Astrocyte (in vitro differentiated cells and primary cell): ENCODE measurements at regions not wholly inside any gene's neighbourhood (a gene's known extent, or its start where the extent isn't known, plus 50 kb on each side); places are given as distances from the start of the nearest gene placed in this dataset.

Source experiments
- DNase-seq: peaks from one replicate; pipeline ENCODE4 v3.0.0-alpha.2; 2010; ENCODE audit warnings: low read depth
- FAIRE-seq: peaks from 2 replicates; lab custom pipeline; 2011; peaks lifted over from hg19 to GRCh38; lab: Jason Lieb, UNC
- H2AFZ ChIP-seq: 2 replicates; pipeline ENCODE4 v1.6.0; 2012; ENCODE audit warnings: low read depth, low read length, inconsistent platforms
- H3K27ac ChIP-seq: 2 replicates; pipeline ENCODE4 v1.5.1; 2011; ENCODE audit warnings: low read depth, low read length, inconsistent platforms
- H3K27me3 ChIP-seq: 2 replicates; pipeline ENCODE4 v1.6.0; 2011; ENCODE audit warnings: low read length, inconsistent platforms; ENCODE audit not compliant: insufficient read depth
- H3K36me3 ChIP-seq: 2 replicates; pipeline ENCODE4 v1.5.1; 2011; ENCODE audit warnings: low read length, inconsistent platforms; ENCODE audit not compliant: insufficient read depth
- H3K4me1 ChIP-seq: 2 replicates; pipeline ENCODE4 v1.5.1; 2011; ENCODE audit warnings: low read length, inconsistent platforms; ENCODE audit not compliant: insufficient read depth
- H3K4me2 ChIP-seq: 2 replicates; pipeline ENCODE4 v1.6.0; 2012; ENCODE audit warnings: low read length, inconsistent platforms
- H3K4me3 ChIP-seq: 2 replicates; pipeline ENCODE4 v1.5.1; 2011; ENCODE audit warnings: low read depth, mild to moderate bottlenecking, low read length, inconsistent platforms; ENCODE audit not compliant: insufficient read depth
- H3K79me2 ChIP-seq: 2 replicates; pipeline ENCODE4 v1.6.0; 2012; ENCODE audit warnings: mild to moderate bottlenecking, low read length, inconsistent platforms; ENCODE audit not compliant: insufficient read depth
- H3K9ac ChIP-seq: 2 replicates; pipeline ENCODE4 v1.6.0; 2012; ENCODE audit warnings: mild to moderate bottlenecking, low read length, inconsistent platforms
- H3K9me3 ChIP-seq: 2 replicates; pipeline ENCODE4 v1.5.1; 2012; ENCODE audit warnings: low read depth, mild to moderate bottlenecking, low read length, inconsistent platforms; ENCODE audit not compliant: insufficient read depth
- H4K20me1 ChIP-seq: 2 replicates; pipeline ENCODE4 v1.6.0; 2012; ENCODE audit warnings: low read length, inconsistent platforms; ENCODE audit not compliant: insufficient read depth
- H3K27ac Mint-ChIP-seq: one replicate; pipeline ENCODE4 v1.8.0; 2021; ENCODE audit warnings: mild to moderate bottlenecking, mixed read lengths; ENCODE audit not compliant: unreplicated experiment
- H3K27me3 Mint-ChIP-seq: one replicate; pipeline ENCODE4 v1.8.0; 2021; ENCODE audit warnings: low read depth, mixed read lengths; ENCODE audit not compliant: unreplicated experiment
- H3K36me3 Mint-ChIP-seq: one replicate; pipeline ENCODE4 v1.8.0; 2021; ENCODE audit warnings: low read depth, mixed read lengths; ENCODE audit not compliant: unreplicated experiment
- H3K4me1 Mint-ChIP-seq: one replicate; pipeline ENCODE4 v1.8.0; 2021; ENCODE audit warnings: low read depth, mixed read lengths; ENCODE audit not compliant: unreplicated experiment
- H3K4me3 Mint-ChIP-seq: one replicate; pipeline ENCODE4 v1.8.0; 2021; ENCODE audit warnings: mild to moderate bottlenecking, moderate library complexity, mixed read lengths; ENCODE audit not compliant: unreplicated experiment
- H3K9me3 Mint-ChIP-seq: one replicate; pipeline ENCODE4 v1.8.0; 2021; ENCODE audit warnings: mild to moderate bottlenecking, mixed read lengths; ENCODE audit not compliant: unreplicated experiment
- EZH2 ChIP-seq: IDR thresholded peaks from 2 replicates; pipeline ENCODE4 v1.6.1; 2012; ENCODE audit warnings: mild to moderate bottlenecking, low read length, inconsistent platforms; ENCODE audit not compliant: insufficient read depth
- TF ChIP-seq, protein P1 (sequence below): IDR thresholded peaks from 2 replicates; pipeline ENCODE4 v1.5.1; 2011; ENCODE audit warnings: low read depth, mild to moderate bottlenecking, inconsistent platforms, low read length, moderate library complexity; ENCODE audit not compliant: insufficient read depth

DNA sequence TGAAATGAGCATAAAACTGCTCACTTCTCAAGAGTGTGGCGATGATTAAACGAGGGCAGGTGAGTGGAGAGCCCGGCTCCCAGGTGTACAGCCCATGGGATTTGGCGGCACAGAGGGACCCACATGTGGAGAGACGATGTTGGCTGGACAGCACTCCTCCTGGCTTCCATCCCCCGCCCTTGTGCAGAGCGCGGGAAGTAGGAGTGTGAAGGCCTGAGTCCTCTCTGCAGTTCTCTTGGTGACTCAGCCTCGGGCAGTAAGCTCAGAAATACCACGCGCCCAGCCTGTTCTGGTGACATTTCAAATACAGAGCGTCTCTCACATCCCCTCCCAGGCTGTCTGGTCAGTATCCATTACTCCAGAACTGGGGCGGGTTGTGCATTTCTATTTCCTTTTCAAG is 94.2 kb upstream of the SRSF6 start:
- Histone ChIP-seq H2AFZ (no peak overlapping the region), H4K20me1 (no peaks in the 10 kb centered on the region), H3K9ac (no peak overlapping the region), H3K36me3 (no peaks in the 10 kb centered on the region), H3K79me2 (no peaks in the 10 kb centered on the region), H3K4me2 (no peak overlapping the region), H3K4me3 (no peak overlapping the region), H3K4me1 (no peaks in the 10 kb centered on the region), H3K27me3 (no peaks in the 10 kb centered on the region), H3K27ac (no peak overlapping the region), H3K9me3 (no peaks in the 10 kb centered on the region)
- FAIRE-seq (no peak), DNase-seq (no peak)
- H3K27ac Mint-ChIP-seq = no peak overlapping the region
- TF ChIP-seq, protein P1, sequence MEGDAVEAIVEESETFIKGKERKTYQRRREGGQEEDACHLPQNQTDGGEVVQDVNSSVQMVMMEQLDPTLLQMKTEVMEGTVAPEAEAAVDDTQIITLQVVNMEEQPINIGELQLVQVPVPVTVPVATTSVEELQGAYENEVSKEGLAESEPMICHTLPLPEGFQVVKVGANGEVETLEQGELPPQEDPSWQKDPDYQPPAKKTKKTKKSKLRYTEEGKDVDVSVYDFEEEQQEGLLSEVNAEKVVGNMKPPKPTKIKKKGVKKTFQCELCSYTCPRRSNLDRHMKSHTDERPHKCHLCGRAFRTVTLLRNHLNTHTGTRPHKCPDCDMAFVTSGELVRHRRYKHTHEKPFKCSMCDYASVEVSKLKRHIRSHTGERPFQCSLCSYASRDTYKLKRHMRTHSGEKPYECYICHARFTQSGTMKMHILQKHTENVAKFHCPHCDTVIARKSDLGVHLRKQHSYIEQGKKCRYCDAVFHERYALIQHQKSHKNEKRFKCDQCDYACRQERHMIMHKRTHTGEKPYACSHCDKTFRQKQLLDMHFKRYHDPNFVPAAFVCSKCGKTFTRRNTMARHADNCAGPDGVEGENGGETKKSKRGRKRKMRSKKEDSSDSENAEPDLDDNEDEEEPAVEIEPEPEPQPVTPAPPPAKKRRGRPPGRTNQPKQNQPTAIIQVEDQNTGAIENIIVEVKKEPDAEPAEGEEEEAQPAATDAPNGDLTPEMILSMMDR = no peak
- TF ChIP-seq EZH2 = no peak
- H3K4me1 Mint-ChIP-seq = no peaks in the 10 kb centered on the region
- H3K9me3 Mint-ChIP-seq = peaks cover 17% of the 10 kb centered on the region
- no peaks in the 10 kb centered on the region for H3K27me3 Mint-ChIP-seq
- no peak overlapping the region for H3K4me3 Mint-ChIP-seq
- no peaks in the 10 kb centered on the region for H3K36me3 Mint-ChIP-seq

DNA sequence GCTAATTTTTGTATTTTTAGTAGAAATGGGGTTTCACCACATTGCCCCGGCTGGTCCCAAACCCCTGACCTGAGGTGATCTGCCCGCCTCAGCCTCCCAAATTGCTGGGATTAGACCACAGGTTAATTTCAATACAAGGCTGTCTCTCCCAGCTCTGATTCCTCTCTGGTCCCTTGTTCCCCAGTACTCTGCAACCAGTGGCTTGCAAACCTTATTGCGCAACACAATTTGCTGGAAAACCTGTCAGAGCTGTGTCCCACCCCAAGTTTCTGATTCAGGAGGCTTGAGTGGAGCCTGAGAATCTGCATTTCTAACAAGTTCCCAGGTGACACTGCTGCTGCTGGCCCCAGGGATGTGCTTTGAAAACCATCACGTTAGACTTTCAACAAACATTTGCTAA is 96.2 kb upstream of the SRSF6 start:
- DNase-seq (no peak), FAIRE-seq (no peak)
- Histone ChIP-seq H3K9me3 (no peaks in the 10 kb centered on the region), H3K4me1 (no peaks in the 10 kb centered on the region), H3K4me3 (no peak overlapping the region), H3K4me2 (no peak overlapping the region), H3K27me3 (no peaks in the 10 kb centered on the region), H4K20me1 (no peaks in the 10 kb centered on the region), H3K9ac (no peak overlapping the region), H3K27ac (no peak overlapping the region), H3K36me3 (no peaks in the 10 kb centered on the region), H2AFZ (no peak overlapping the region), H3K79me2 (no peaks in the 10 kb centered on the region)
- Mint-ChIP-seq H3K36me3 (no peaks in the 10 kb centered on the region), H3K4me1 (no peaks in the 10 kb centered on the region), H3K9me3 (peaks cover 20% of the 10 kb centered on the region), H3K27me3 (no peaks in the 10 kb centered on the region), H3K4me3 (no peak overlapping the region), H3K27ac (no peak overlapping the region)
- TF ChIP-seq EZH2 = no peak
- TF ChIP-seq, protein P1 = no peak

DNA sequence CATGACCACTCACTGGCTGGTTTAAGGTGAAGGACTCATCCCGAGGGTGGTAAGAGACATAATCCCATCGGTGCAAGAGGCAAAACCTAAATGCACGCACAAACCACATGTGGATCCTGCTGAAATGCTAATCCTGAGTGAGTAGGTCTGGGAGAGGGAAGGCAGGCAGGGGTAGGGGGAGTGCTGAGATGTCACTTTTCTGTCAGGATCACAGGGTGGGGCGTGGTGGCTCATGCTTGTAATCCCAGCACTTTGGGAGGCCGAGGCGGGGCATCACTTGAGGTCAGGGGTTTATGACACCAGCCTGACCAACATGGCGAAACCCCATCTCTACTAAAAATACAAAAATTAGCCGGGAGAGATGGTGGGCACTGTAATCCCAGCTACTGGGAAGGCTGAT is 97.7 kb upstream of the SRSF6 start:
- Mint-ChIP-seq H3K9me3 (peaks cover 14% of the 10 kb centered on the region), H3K27ac (no peak overlapping the region), H3K27me3 (no peaks in the 10 kb centered on the region), H3K4me3 (no peak overlapping the region), H3K4me1 (no peaks in the 10 kb centered on the region), H3K36me3 (no peaks in the 10 kb centered on the region)
- H2AFZ ChIP-seq = no peak overlapping the region
- no peak for FAIRE-seq
- TF ChIP-seq EZH2 = no peak
- TF ChIP-seq, protein P1 = no peak
- no peaks in the 10 kb centered on the region for H4K20me1 ChIP-seq
- no peaks in the 10 kb centered on the region for H3K79me2 ChIP-seq
- H3K9ac ChIP-seq = no peak overlapping the region
- H3K27ac ChIP-seq = no peak overlapping the region
- H3K27me3 ChIP-seq = no peaks in the 10 kb centered on the region
- H3K36me3 ChIP-seq = no peaks in the 10 kb centered on the region
- H3K9me3 ChIP-seq = no peaks in the 10 kb centered on the region
- H3K4me2 ChIP-seq = no peak overlapping the region
- H3K4me1 ChIP-seq = no peaks in the 10 kb centered on the region
- H3K4me3 ChIP-seq = no peak overlapping the region
- no peak for DNase-seq
